ENCODE measurements at regions not wholly inside any gene's neighbourhood (a gene's known extent, or its start where the extent isn't known, plus 50 kb on each side); places are given as distances from the start of the nearest gene placed in this dataset.

GRCh38 chr7:8906396-8907075 is 473.1 kb downstream of the NXPH1 start:
- Mint-ChIP-seq H3K27ac (no peak overlapping the region), H3K27me3 (ENCODE audit: low read depth) (no peaks in the 10 kb centered on the region), H3K4me1 (peaks cover 8 to 17% of the 10 kb centered on the region in 2 experiments), H3K36me3 (ENCODE audit: insufficient read depth in 1 of 3, low read depth in 3 of 3) (no peaks in the 10 kb centered on the region), H3K9me3 (no peaks in the 10 kb centered on the region; a peak in 1 of 5 replicates), H3K4me3 (no peak overlapping the region)
- 100% methylated on average over 1 of the region's 6 CpGs for WGBS (ENCODE audit: extremely low coverage, insufficient read length, low lambda C conversion rate)
- Histone ChIP-seq H3K9me3 (ENCODE audit: control insufficient read depth, low read depth, low read length) (no peaks in the 10 kb centered on the region), H4K5ac (ENCODE audit: insufficient read length, low read depth, low read length) (no peak overlapping the region), H4K20me1 (ENCODE audit: control insufficient read depth, insufficient read depth, insufficient read length) (no peaks in the 10 kb centered on the region), H3K4me1 (ENCODE audit: insufficient read depth, low read length) (peaks cover 2% of the 10 kb centered on the region; the same call in 1 of the 2 replicates), H3T11ph (ENCODE audit: low read length) (no peak overlapping the region), H3K4me2 (ENCODE audit: insufficient read depth, insufficient read length, low read length) (no peak overlapping the region), H3K27ac (ENCODE audit: insufficient read length, low read depth, low read length) (no peak overlapping the region), H2BK20ac (ENCODE audit: low read depth, low read length, poor library complexity, severe bottlenecking) (no peak overlapping the region), H3K23ac (ENCODE audit: insufficient read length, low read depth, low read length) (no peak overlapping the region), H3K18ac (ENCODE audit: insufficient read length, low read depth, low read length) (no peak overlapping the region), H3K23me2 (ENCODE audit: insufficient read length, low read depth, low read length, poor library complexity, severe bottlenecking) (no peaks in the 10 kb centered on the region), H4K8ac (replicated peaks; ENCODE audit: insufficient read length, low read depth, low read length) (no peak overlapping the region), H3K14ac (ENCODE audit: insufficient read depth, low read length) (no peak overlapping the region), H3K9ac (ENCODE audit: extremely low read depth, insufficient read length, low read length) (no peak overlapping the region), H4K91ac (ENCODE audit: insufficient read length, low read depth, low read length) (no peak overlapping the region), H2BK120ac (ENCODE audit: low read depth, low read length, poor library complexity, severe bottlenecking) (no peak overlapping the region), H3K56ac (ENCODE audit: insufficient read length, low read depth, low read length) (no peak overlapping the region), H3K79me2 (ENCODE audit: insufficient read depth, low read length) (no peaks in the 10 kb centered on the region), H2AK5ac (ENCODE audit: insufficient read length, low read length) (no peak overlapping the region), H3K27me3 (ENCODE audit: insufficient read depth, low read length) (no peaks in the 10 kb centered on the region), H2BK12ac (ENCODE audit: insufficient read length, low read depth, low read length) (no peak overlapping the region), H3K79me1 (ENCODE audit: insufficient read depth, low read depth, low read length, poor library complexity, severe bottlenecking) (no peaks in the 10 kb centered on the region), H2BK15ac (ENCODE audit: low read depth, low read length) (no peak overlapping the region), H3K4ac (ENCODE audit: low read depth, low read length) (no peak overlapping the region), H2AFZ (ENCODE audit: low read length) (no peak overlapping the region), H2BK5ac (ENCODE audit: insufficient read length, low read length) (no peak overlapping the region)
- DNase-seq: no peak
- TF ChIP-seq CTCF (conservative IDR thresholded peaks at IDR 0.05): no peak

Data from H9 (cell line).